GM21526 (cell line): ENCODE measurements at regions not wholly inside any gene's neighbourhood (a gene's known extent, or its start where the extent isn't known, plus 50 kb on each side); places are given as distances from the start of the nearest gene placed in this dataset.
"Not testable (repeated sequence)": the region's sequence is repeated elsewhere in the genome, so short reads cannot be mapped to it uniquely, and the experiment has no call there.

Experiments used
- ATAC-seq: cut with Tn5 transposase; IDR thresholded peaks from one replicate; pipeline ENCODE4 v1.9.1; 2021; ENCODE audit warnings: moderate library complexity; ENCODE audit not compliant: unreplicated experiment, low FRiP score

GRCh38 chr10:61063034-61063433 is 119.0 kb upstream of the RHOBTB1 start:
- ATAC-seq = no peak

- no peak for ATAC-seq
Measured at GRCh38 chr10:61061923-61062504, 118.0 kb upstream of the RHOBTB1 start.

DNA sequence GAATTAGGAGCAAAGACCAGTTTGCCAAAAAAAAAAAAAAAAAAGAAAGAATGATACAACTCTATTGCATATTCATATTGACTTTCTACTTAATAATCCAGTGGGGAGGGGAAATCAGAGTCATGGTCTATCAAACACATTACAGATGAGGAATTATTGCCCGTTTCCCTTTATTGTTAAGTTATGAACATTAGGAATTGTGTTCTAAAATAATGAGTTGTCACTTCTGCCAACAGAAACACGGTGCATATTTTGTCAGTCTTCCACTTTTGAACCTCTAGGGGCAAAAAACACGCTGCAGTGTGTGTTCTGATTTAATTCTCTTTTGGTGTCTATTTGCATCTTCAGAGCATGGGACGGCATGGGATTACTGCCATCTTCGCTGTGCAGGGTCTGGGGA is 115.7 kb upstream of the RHOBTB1 start:
- no peak for ATAC-seq

DNA sequence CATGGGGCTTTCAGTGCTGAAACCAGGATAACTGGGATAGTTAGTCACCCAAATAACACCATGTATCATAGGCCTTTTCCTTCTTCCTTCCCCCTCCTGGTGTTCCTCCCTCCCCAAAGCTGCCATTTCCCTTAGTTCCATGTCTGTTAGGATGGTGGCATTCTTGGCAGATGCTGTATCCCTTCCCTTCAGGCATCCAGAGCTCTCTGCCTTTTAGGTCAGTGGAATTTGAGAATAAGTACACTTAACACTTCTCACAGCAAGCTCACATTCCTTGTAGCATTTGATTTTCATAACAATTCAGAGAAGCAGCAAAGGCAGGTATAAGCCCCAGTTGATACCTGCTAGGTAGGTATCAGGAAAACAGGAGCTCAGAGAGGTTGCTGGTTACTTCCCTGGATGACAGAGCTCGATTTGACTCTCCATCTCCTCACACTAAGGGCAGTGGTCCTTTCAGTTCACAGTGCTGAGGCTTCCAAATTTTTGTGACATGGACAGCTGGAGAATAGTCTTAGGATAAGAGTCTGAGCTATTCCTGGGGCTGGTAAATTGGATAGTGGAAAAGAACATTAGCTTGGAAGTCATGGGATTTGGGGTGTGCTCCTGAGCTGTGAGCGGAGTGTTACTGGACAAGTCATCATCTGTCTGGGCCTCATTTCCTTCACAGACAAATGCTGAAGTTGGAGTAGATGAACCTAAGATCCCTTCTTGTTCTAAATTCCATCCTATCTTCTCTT is 108.7 kb upstream of the RHOBTB1 start:
- ATAC-seq = no peak

GRCh38 chr10:61051344-61051743 is 107.4 kb upstream of the RHOBTB1 start:
- ATAC-seq = no peak

DNA sequence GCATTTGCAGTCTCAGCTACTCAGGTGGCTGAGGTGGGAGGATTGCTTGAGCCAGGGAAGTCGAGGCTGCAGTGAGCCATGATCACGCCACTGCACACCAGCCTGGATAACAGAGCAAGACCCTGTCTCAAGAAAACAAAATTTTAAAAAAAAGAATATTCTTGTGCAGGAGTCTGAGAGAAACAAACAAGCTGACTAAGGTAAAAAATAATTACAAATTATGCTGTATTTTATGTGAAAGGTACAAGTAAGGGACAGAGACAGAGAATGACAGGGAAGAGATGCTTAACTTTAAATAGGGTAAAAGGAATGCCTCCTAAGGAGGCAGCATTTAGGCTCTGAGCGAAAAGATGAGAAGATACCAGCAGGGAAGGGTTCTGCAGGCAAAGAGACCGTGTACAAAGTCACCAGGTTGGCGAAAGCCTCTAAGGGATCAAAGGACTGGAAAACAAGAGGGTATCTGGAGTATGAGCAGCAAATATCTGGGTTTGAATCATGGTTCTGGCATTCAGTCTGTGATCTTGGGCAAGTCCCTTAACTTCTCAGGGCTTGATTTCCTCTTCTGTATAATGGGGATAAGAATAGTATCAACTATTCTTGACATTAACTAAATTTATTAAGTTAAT is 106.2 kb upstream of the RHOBTB1 start:
- ATAC-seq = no peak

DNA sequence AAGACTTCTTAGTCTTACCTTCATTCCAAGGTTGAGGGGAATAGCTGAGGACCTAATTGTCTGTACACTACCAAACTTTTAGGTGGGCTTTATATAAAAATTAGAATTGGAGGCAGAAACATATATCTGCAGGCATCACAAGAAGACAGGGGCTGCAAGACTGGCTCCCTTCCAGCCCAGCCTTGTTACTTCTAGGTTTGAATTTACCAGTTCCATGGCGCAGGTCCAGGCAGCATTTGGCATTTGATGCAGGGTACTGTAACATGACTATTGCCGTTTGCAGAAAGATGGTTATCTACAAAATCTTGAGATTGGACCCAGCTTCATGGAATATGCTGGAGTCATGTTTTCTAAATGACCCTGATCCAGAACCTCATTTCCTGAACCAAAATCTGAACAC is 105.4 kb upstream of the RHOBTB1 start:
- no peak for ATAC-seq

- no peak for ATAC-seq
Measured at GRCh38 chr10:61047788-61048560, 104.0 kb upstream of the RHOBTB1 start.

DNA sequence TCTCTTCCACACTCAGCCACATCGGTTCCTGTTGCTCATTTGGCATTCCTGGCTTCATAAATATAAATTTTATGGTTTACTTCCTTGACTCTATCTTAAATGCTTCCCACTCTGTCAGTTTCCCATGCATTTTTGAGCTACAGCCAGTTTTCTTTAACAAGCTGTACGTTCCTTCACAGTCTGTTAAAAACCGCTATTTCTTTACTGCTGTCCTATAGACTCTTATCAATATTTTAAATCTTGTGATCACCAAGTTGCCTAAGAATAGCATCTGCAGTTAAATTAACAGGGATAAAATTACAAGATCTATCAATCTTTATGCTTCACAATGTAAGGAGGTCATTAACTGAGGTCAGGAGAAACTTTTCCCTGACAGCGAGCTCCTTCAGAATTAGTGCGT is 103.1 kb upstream of the RHOBTB1 start:
- no peak for ATAC-seq

DNA sequence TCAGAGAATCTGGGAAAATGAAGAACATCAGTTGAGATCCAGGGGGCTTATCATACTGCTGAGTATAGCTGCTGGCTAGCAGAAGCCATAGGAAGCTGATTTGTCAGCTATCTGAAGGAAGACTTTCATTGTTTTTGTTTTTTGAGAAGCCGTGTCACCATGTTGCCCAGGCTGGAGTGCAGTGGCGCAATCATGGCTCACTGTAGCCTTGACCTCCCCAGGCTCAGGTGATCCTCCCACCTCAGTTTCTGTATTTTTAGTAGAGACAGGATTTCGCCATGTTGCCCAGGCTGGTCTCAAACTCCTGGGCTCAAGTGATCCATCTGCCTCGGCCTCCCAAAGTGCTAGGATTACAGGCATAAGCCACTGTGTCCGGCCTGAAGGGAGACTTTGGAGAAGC is 101.5 kb upstream of the RHOBTB1 start:
- not testable (repeated sequence) for ATAC-seq

- ATAC-seq = no peak
Measured at GRCh38 chr10:61042533-61042932, 98.5 kb upstream of the RHOBTB1 start.

DNA sequence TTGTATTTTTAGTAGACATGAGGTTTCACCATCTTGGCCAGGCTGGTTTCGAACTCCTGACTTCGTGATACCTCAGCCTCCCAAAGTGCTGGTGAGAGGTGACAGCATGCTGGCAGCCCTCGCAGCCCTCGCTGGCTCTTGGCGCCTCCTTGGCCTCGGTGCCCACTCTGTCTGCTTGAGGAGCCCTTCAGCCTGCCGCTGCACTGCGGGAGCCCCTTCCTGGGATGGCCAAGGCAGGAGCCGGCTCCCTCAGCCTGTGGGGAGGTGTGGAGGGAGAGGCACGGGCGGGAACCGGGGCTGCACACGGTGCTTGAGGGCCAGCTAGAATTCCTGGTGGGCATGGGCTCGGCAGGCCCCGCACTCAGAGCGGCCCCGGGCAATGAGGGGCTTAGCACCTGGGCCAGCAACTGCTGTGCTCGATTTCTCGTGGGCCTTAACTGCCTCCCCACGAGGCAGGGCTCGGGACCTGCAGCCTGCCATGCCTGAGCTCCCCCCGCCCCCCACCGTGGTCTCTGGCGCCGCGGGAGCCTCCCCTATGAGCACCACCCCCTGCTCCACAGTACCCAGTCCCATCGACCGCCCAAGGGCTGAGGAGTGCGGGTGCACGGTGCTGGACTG is 96.5 kb upstream of the RHOBTB1 start:
- no peak for ATAC-seq

GRCh38 chr10:61039868-61040267 is 95.9 kb upstream of the RHOBTB1 start:
- ATAC-seq = no peak

- not testable (repeated sequence) for ATAC-seq
Measured at GRCh38 chr10:61037261-61037830, 93.4 kb upstream of the RHOBTB1 start.

GRCh38 chr10:61036148-61036547 is 92.2 kb upstream of the RHOBTB1 start:
- not testable (repeated sequence) for ATAC-seq

DNA sequence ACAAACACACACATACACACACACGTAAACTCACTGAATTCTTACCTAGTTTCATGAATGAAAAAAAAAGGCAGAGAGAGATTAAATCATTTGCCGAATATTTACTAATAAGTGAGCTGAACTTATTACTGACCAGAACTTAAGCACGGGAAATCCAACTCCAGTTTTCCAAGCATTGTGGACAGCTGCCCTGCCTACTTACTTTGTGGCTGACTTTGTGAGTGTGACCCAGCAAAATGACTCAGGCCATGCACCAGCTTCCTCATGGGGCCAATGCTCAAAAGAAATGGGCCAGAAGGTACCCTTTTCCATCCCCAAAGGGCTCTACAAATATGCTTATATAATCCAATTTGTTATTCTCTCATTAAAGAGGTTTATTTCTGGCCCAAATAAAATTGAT is 87.4 kb upstream of the RHOBTB1 start:
- no peak for ATAC-seq

DNA sequence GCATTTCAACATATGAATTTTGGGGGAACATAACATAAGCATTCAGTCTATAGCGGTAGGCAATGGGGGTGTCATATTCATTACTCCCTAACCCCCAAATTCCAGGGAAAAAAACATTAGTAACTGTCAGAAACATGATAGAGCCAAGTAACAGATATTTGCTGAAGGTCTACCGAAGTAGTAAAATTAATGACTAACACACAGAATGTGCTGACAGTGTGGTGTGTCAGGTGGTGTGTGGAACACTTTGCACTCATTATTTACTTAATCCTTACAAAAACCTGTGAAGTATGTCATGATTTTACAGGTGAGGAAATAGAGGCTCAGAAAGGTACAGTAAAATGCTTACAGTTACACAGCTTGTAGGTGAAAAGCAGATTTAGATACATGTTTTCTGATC is 85.4 kb upstream of the RHOBTB1 start:
- no peak for ATAC-seq

- no peak for ATAC-seq
Measured at GRCh38 chr10:61028861-61029361, 84.9 kb upstream of the RHOBTB1 start.

GRCh38 chr10:61024856-61025201 is 80.8 kb upstream of the RHOBTB1 start:
- ATAC-seq = no peak

DNA sequence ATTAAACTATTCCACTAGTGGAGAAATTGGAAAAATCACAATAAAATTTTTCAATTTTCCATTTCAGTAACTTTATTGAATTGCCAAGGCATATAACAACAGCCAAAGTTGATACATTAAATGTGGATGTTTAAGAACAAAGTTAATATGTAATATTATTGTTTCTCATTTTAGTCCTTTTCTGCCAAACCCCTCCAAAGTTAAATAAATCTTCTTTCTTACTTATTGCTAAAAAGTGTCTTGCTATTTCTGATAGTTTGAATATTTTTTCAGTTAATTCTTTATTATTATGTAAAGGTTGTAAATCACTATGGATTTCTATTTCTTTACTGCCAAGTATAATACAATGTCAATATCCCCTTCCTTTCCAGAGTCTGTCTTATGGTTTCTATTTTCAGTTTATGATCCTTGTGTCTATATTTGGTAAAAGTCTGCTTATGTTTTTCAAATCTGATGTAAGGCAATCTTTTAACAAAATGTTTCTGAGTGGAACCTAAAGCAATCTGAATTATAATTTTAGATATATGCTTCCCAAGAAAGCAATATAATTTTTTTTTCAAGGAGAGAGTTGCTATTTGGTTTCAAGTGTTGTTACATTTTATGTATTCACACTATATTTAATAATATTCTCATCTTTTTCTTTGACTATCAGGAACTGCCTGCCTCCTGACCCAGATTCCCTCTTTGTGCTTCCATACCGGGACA is 80.3 kb upstream of the RHOBTB1 start:
- ATAC-seq = no peak
